HS-5 (cell line): ENCODE measurements at regions not wholly inside any gene's neighbourhood (a gene's known extent, or its start where the extent isn't known, plus 50 kb on each side); places are given as distances from the start of the nearest gene placed in this dataset.

ENCODE experiments used
- DNase-seq: peaks from one replicate; pipeline ENCODE4 v3.0.0-alpha.2; 2012; ENCODE audit warnings: low read depth

- DNase-seq: no peak
These were observed 232.8 kb upstream of the BLID start for GRCh38 chr11:122348659-122349409.

- DNase-seq: no peak
These were observed 230.0 kb upstream of the BLID start for GRCh38 chr11:122346006-122346405.

GRCh38 chr11:122345586-122345985 is 229.6 kb upstream of the BLID start:
- no peak for DNase-seq

- peak; percentile 80 for DNase-seq
These were observed 228.2 kb upstream of the BLID start for GRCh38 chr11:122344215-122344614.

GRCh38 chr11:122343210-122343609 is 227.2 kb upstream of the BLID start:
- DNase-seq: no peak

- peak; percentile 8 for DNase-seq
These were observed 226.2 kb upstream of the BLID start for GRCh38 chr11:122342089-122342744.

GRCh38 chr11:122341477-122341876 is 225.5 kb upstream of the BLID start:
- DNase-seq: no peak

- DNase-seq: no peak
These were observed 224.7 kb upstream of the BLID start for GRCh38 chr11:122340607-122341290.

- no peak for DNase-seq
These were observed 223.5 kb upstream of the BLID start for GRCh38 chr11:122339436-122340060.

GRCh38 chr11:122337704-122338103 is 221.7 kb upstream of the BLID start:
- no peak for DNase-seq

GRCh38 chr11:122337241-122337640 is 221.2 kb upstream of the BLID start:
- DNase-seq: no peak

GRCh38 chr11:122336706-122337105 is 220.7 kb upstream of the BLID start:
- no peak for DNase-seq

GRCh38 chr11:122334546-122335339 is 218.7 kb upstream of the BLID start:
- no peak for DNase-seq

- DNase-seq: no peak
These were observed 217.5 kb upstream of the BLID start for GRCh38 chr11:122333467-122333866.

GRCh38 chr11:122331079-122331478 is 215.1 kb upstream of the BLID start:
- DNase-seq: no peak

GRCh38 chr11:122330279-122330965 is 214.4 kb upstream of the BLID start:
- DNase-seq: no peak

- no peak for DNase-seq
These were observed 211.5 kb upstream of the BLID start for GRCh38 chr11:122327528-122327927.

GRCh38 chr11:122323754-122324421 is 207.9 kb upstream of the BLID start:
- DNase-seq: no peak

GRCh38 chr11:122322329-122322728 is 206.3 kb upstream of the BLID start:
- no peak for DNase-seq

GRCh38 chr11:122320671-122321070 is 204.7 kb upstream of the BLID start:
- no peak for DNase-seq
